ENCODE measurements at regions not wholly inside any gene's neighbourhood (a gene's known extent, or its start where the extent isn't known, plus 50 kb on each side); places are given as distances from the start of the nearest gene placed in this dataset.

DNA sequence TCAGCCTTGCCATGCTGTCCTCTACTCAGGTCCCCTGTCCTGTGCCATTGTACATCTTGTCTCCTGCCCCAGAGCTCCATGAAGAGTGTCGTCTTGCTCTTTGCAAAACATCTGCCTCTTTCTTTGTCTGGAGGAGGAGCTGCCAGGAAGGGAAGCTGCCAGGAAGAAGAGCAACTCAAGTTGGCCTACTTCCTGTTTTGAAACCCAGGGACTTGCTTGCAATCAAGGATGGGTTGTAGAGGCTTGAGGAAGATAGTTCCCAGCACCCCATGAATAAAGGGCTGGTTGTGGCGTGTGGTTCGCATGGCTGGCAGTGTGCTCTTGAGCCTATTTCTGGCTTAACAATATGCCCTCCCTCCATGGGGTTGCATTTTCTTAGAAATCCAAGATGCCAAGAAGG is 53.0 kb upstream of the CPEB4 start:
- TF ChIP-seq SPI1 (IDR thresholded peaks at IDR 0.05; ENCODE audit: low read depth, low read length) (no peak), POLR2AphosphoS5 (IDR thresholded peaks at IDR 0.05; ENCODE audit: low read depth, low read length) (no peak), POLR2A (IDR thresholded peaks at IDR 0.05; ENCODE audit: low read depth, low read length) (no peak)

Measured in GM12891 (cell line).